ENCODE measurements at regions not wholly inside any gene's neighbourhood (a gene's known extent, or its start where the extent isn't known, plus 50 kb on each side); places are given as distances from the start of the nearest gene placed in this dataset.

GRCh38 chr6:18667612-18668011, 280.5 kb downstream of the RNF144B start:
- Histone ChIP-seq H4K20me1 (ENCODE audit: insufficient read depth) (no peaks in the 10 kb centered on the region), H3K4me1 (ENCODE audit: control insufficient read depth in 1 of 2, insufficient read depth in 2 of 2, low read length in 2 of 2) (no peaks in the 10 kb centered on the region), H2AFZ (ENCODE audit: low read depth, low read length, poor library complexity, severe bottlenecking) (no peak overlapping the region), H3K36me3 (ENCODE audit: control insufficient read depth in 1 of 2, insufficient read depth in 2 of 2, low read length in 2 of 2) (no peaks in the 10 kb centered on the region), H3K9ac (ENCODE audit: low read length) (no peak overlapping the region), H3K9me3 (ENCODE audit: control insufficient read depth in 1 of 2, insufficient read depth in 1 of 2, low read depth in 1 of 2, low read length in 2 of 2) (no peaks in the 10 kb centered on the region), H3K79me2 (ENCODE audit: insufficient read depth, low read length) (no peaks in the 10 kb centered on the region), H3K4me3 (replicated peaks in 1 of 2; ENCODE audit: low read depth in 1 of 2, low read length in 2 of 2) (no peak overlapping the region), H3K4me2 (ENCODE audit: low read length) (no peak overlapping the region), H3K27me3 (ENCODE audit: insufficient read depth, low read length) (no peaks in the 10 kb centered on the region), H3K9me2 (ENCODE audit: insufficient read depth) (no peaks in the 10 kb centered on the region), H3K27ac (ENCODE audit: low read depth, low read length) (no peak overlapping the region)
- RAD21 ChIA-PET (ENCODE audit: low non-redundant PET in 1 of 2, low total read pairs in 2 of 2, uncharacterized antibody in 2 of 2, unreplicated experiment in 2 of 2): no interaction called here
- intact Hi-C loops (cut with micrococcal nuclease): no loop called here
- POLR2A ChIA-PET: no interaction called here
- DNase-seq (ENCODE audit: low read depth, low spot score) (no peak), ATAC-seq (no peak)
- no TSS peak for BruUV-seq (replicated peaks)
- CTCF ChIA-PET: no interaction called here
- TF ChIP-seq CBX3 (IDR thresholded peaks at IDR 0.05; ENCODE audit: low read depth): no peak
- TF ChIP-seq, protein P1, sequence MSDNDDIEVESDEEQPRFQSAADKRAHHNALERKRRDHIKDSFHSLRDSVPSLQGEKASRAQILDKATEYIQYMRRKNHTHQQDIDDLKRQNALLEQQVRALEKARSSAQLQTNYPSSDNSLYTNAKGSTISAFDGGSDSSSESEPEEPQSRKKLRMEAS (IDR thresholded peaks at IDR 0.05): no peak
- TF ChIP-seq TCF7L2 (IDR thresholded peaks at IDR 0.05; ENCODE audit: borderline replicate concordance, extremely low read depth, insufficient read depth, insufficient read length): no peak
- TF ChIP-seq EZH2phosphoT487 (IDR thresholded peaks at IDR 0.05; ENCODE audit: borderline replicate concordance): no peak
- TF ChIP-seq, protein P2, sequence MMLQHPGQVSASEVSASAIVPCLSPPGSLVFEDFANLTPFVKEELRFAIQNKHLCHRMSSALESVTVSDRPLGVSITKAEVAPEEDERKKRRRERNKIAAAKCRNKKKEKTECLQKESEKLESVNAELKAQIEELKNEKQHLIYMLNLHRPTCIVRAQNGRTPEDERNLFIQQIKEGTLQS (IDR thresholded peaks at IDR 0.05): no peak
- TF ChIP-seq SIN3A (IDR thresholded peaks at IDR 0.05; ENCODE audit: low read depth): no peak
- no peak for TF ChIP-seq RAD21 (IDR thresholded peaks at IDR 0.05; ENCODE audit: low read depth)
- TF ChIP-seq ZNF274 (IDR thresholded peaks at IDR 0.05; ENCODE audit: low read depth, low read length): no peak
- TF ChIP-seq EZH2 (IDR thresholded peaks at IDR 0.05): no peak
- no peak for TF ChIP-seq ZBTB33 (IDR thresholded peaks at IDR 0.05; ENCODE audit: extremely low read depth, insufficient replicate concordance, low read length)
